Stimulated activated CD4-positive, alpha-beta T cell treated with anti-CD3 and anti-CD28 coated beads, Interleukin-4, amount 100 ng/mL, for 48 hours (primary cell): ENCODE measurements at regions not wholly inside any gene's neighbourhood (a gene's known extent, or its start where the extent isn't known, plus 50 kb on each side); places are given as distances from the start of the nearest gene placed in this dataset.

ENCODE experiments used
- DNase-seq, 2 donors: peaks; one replicate each; pipeline ENCODE4 v3.0.0-alpha.2; 2020; ENCODE audit warnings: low read depth in 2 of 2

GRCh38 chr21:27648560-27648959 lies 681.7 kb upstream of the ADAMTS5 start:
- no peak for DNase-seq

- DNase-seq: no peak
Observed at GRCh38 chr21:27647921-27648320, 681.0 kb upstream of the ADAMTS5 start.

- DNase-seq: no peak
Observed at GRCh38 chr21:27647401-27647800, 680.5 kb upstream of the ADAMTS5 start.

- no peak for DNase-seq
Observed at GRCh38 chr21:27646691-27647090, 679.8 kb upstream of the ADAMTS5 start.

GRCh38 chr21:27646056-27646455 lies 679.2 kb upstream of the ADAMTS5 start:
- no peak for DNase-seq

GRCh38 chr21:27645285-27645684 lies 678.4 kb upstream of the ADAMTS5 start:
- DNase-seq: no peak

- no peak for DNase-seq
Observed at GRCh38 chr21:27643326-27643725, 676.4 kb upstream of the ADAMTS5 start.

GRCh38 chr21:27639286-27639685 lies 672.4 kb upstream of the ADAMTS5 start:
- DNase-seq: no peak

- no peak for DNase-seq
Observed at GRCh38 chr21:27636656-27637055, 669.8 kb upstream of the ADAMTS5 start.

GRCh38 chr21:27633631-27634030 lies 666.7 kb upstream of the ADAMTS5 start:
- no peak for DNase-seq

- DNase-seq: no peak
Observed at GRCh38 chr21:27631471-27631870, 664.6 kb upstream of the ADAMTS5 start.

GRCh38 chr21:27622631-27623030 lies 655.7 kb upstream of the ADAMTS5 start:
- DNase-seq: no peak

- no peak for DNase-seq
Observed at GRCh38 chr21:27614231-27614630, 647.3 kb upstream of the ADAMTS5 start.

- no peak for DNase-seq
Observed at GRCh38 chr21:27606422-27606821, 639.5 kb upstream of the ADAMTS5 start.

- no peak for DNase-seq
Observed at GRCh38 chr21:27596196-27596595, 629.3 kb upstream of the ADAMTS5 start.

- no peak for DNase-seq
Observed at GRCh38 chr21:27595716-27596115, 628.8 kb upstream of the ADAMTS5 start.

GRCh38 chr21:27590271-27590670 lies 623.4 kb upstream of the ADAMTS5 start:
- no peak for DNase-seq

- no peak for DNase-seq
Observed at GRCh38 chr21:27589781-27590180, 622.9 kb upstream of the ADAMTS5 start.

- no peak for DNase-seq
Observed at GRCh38 chr21:27586986-27587385, 620.1 kb upstream of the ADAMTS5 start.

- no peak for DNase-seq
Observed at GRCh38 chr21:27586326-27586725, 619.4 kb upstream of the ADAMTS5 start.

GRCh38 chr21:27584256-27584655 lies 617.4 kb upstream of the ADAMTS5 start:
- no peak for DNase-seq

GRCh38 chr21:27582948-27583430 lies 616.1 kb upstream of the ADAMTS5 start:
- DNase-seq: no peak

- no peak for DNase-seq
Observed at GRCh38 chr21:27582246-27582947, 615.5 kb upstream of the ADAMTS5 start.

- no peak for DNase-seq
Observed at GRCh38 chr21:27581168-27581567, 614.3 kb upstream of the ADAMTS5 start.
